SK-N-MC (cell line): ENCODE measurements at regions not wholly inside any gene's neighbourhood (a gene's known extent, or its start where the extent isn't known, plus 50 kb on each side); places are given as distances from the start of the nearest gene placed in this dataset.

Experiments
- DNase-seq: peaks from one replicate; pipeline ENCODE4 v3.0.0-alpha.2; 2011; ENCODE audit warnings: low read depth, low spot score
- H3K27ac ChIP-seq: fragments of 200-600 bp; sonication (generic); 2 replicates; pipeline ENCODE4 v1.5.1; 2016; ENCODE audit warnings: mixed run types
- H3K36me3 ChIP-seq: fragments of 200-600 bp; sonication (generic); 2 replicates; pipeline ENCODE4 v1.6.1; 2017; ENCODE audit warnings: antibody characterized with exemption, low read length, mixed read lengths; ENCODE audit not compliant: insufficient read depth
- H3K4me3 ChIP-seq: fragments of 200-600 bp; sonication (generic); 2 replicates; pipeline ENCODE4 v1.5.1; 2016
- H3K9ac ChIP-seq: fragments of 200-600 bp; sonication (generic); 2 replicates; pipeline ENCODE4 v1.8.0; 2017; ENCODE audit warnings: mixed run types, mixed read lengths; ENCODE audit not compliant: insufficient read length
- H3K9me3 ChIP-seq: fragments of 200-600 bp; sonication (generic); 2 replicates; pipeline ENCODE4 v1.6.1; 2017; ENCODE audit warnings: low read depth, mild to moderate bottlenecking, antibody characterized with exemption, low read length, moderate library complexity, mixed read lengths
- EZH2 ChIP-seq: fragments of 200-600 bp; sonication (generic); IDR thresholded peaks from one replicate; pipeline ENCODE4 v1.6.1; 2017; ENCODE audit warnings: antibody characterized with exemption
- FOXP2 ChIP-seq: optimal IDR thresholded peaks from 2 replicates; pipeline ENCODE3; 2011; ENCODE audit warnings: mild to moderate bottlenecking, moderate library complexity; ENCODE audit not compliant: insufficient read depth; ENCODE audit errors: extremely low read length, control extremely low read depth
- POLR2AphosphoS5 ChIP-seq: IDR thresholded peaks from 2 replicates; pipeline ENCODE4 v1.6.1; 2012; ENCODE audit warnings: mild to moderate bottlenecking, low read depth, low read length, borderline replicate concordance

GRCh38 chr16:72241008-72241407, 69.1 kb upstream of the PMFBP1 start:
- Histone ChIP-seq H3K9me3 (no peaks in the 10 kb centered on the region), H3K36me3 (no peaks in the 10 kb centered on the region), H3K27ac (no peak overlapping the region), H3K4me3 (no peak overlapping the region), H3K9ac (no peak overlapping the region)
- no peak for DNase-seq
- TF ChIP-seq FOXP2 (no peak), EZH2 (no peak), POLR2AphosphoS5 (no peak)

- H3K4me3 ChIP-seq: no peak overlapping the region
- no peaks in the 10 kb centered on the region for H3K36me3 ChIP-seq
- no peak for TF ChIP-seq FOXP2
- no peak for TF ChIP-seq POLR2AphosphoS5
- TF ChIP-seq EZH2: no peak
- no peak for DNase-seq
- H3K9me3 ChIP-seq: no peaks in the 10 kb centered on the region
- H3K27ac ChIP-seq: no peak overlapping the region
- H3K9ac ChIP-seq: no peak overlapping the region
These were observed 68.5 kb upstream of the PMFBP1 start for GRCh38 chr16:72240466-72240865.

GRCh38 chr16:72236866-72237265, 64.9 kb upstream of the PMFBP1 start:
- Histone ChIP-seq H3K9ac (no peak overlapping the region), H3K27ac (no peak overlapping the region), H3K36me3 (no peaks in the 10 kb centered on the region), H3K9me3 (no peaks in the 10 kb centered on the region), H3K4me3 (no peak overlapping the region)
- no peak for DNase-seq
- TF ChIP-seq EZH2 (no peak), POLR2AphosphoS5 (no peak), FOXP2 (no peak)

GRCh38 chr16:72234387-72234786, 62.4 kb upstream of the PMFBP1 start:
- H3K9me3 ChIP-seq: no peaks in the 10 kb centered on the region
- no peak overlapping the region for H3K27ac ChIP-seq
- no peak for TF ChIP-seq POLR2AphosphoS5
- no peak for TF ChIP-seq FOXP2
- TF ChIP-seq EZH2: no peak
- H3K9ac ChIP-seq: no peak overlapping the region
- H3K4me3 ChIP-seq: no peak overlapping the region
- no peaks in the 10 kb centered on the region for H3K36me3 ChIP-seq
- no peak for DNase-seq

- Histone ChIP-seq H3K4me3 (no peak overlapping the region), H3K9me3 (no peaks in the 10 kb centered on the region), H3K9ac (no peak overlapping the region), H3K27ac (no peak overlapping the region), H3K36me3 (no peaks in the 10 kb centered on the region)
- no peak for DNase-seq
- TF ChIP-seq FOXP2: no peak
- no peak for TF ChIP-seq POLR2AphosphoS5
- no peak for TF ChIP-seq EZH2
These were observed 56.1 kb upstream of the PMFBP1 start for GRCh38 chr16:72228014-72228413.

- H3K27ac ChIP-seq: no peak overlapping the region
- TF ChIP-seq POLR2AphosphoS5 (no peak), EZH2 (no peak), FOXP2 (no peak)
- no peak overlapping the region for H3K4me3 ChIP-seq
- H3K36me3 ChIP-seq: no peaks in the 10 kb centered on the region
- H3K9me3 ChIP-seq: no peaks in the 10 kb centered on the region
- DNase-seq: no peak
- no peak overlapping the region for H3K9ac ChIP-seq
These were observed 54.2 kb upstream of the PMFBP1 start for GRCh38 chr16:72226136-72226535.

GRCh38 chr16:72224260-72224768, 52.4 kb upstream of the PMFBP1 start:
- Histone ChIP-seq H3K36me3 (no peaks in the 10 kb centered on the region), H3K4me3 (no peak overlapping the region), H3K9me3 (no peaks in the 10 kb centered on the region), H3K27ac (no peak overlapping the region), H3K9ac (no peak overlapping the region)
- TF ChIP-seq FOXP2: no peak
- TF ChIP-seq POLR2AphosphoS5: no peak
- no peak for TF ChIP-seq EZH2
- DNase-seq: no peak

GRCh38 chr16:72222503-72222902, 50.5 kb upstream of the PMFBP1 start:
- H3K36me3 ChIP-seq: no peaks in the 10 kb centered on the region
- H3K27ac ChIP-seq: no peak overlapping the region
- no peak for DNase-seq
- H3K4me3 ChIP-seq: no peak overlapping the region
- H3K9me3 ChIP-seq: no peaks in the 10 kb centered on the region
- TF ChIP-seq POLR2AphosphoS5 (no peak), FOXP2 (no peak), EZH2 (no peak)
- H3K9ac ChIP-seq: no peak overlapping the region
